ENCODE measurements at regions not wholly inside any gene's neighbourhood (a gene's known extent, or its start where the extent isn't known, plus 50 kb on each side); places are given as distances from the start of the nearest gene placed in this dataset.

DNA sequence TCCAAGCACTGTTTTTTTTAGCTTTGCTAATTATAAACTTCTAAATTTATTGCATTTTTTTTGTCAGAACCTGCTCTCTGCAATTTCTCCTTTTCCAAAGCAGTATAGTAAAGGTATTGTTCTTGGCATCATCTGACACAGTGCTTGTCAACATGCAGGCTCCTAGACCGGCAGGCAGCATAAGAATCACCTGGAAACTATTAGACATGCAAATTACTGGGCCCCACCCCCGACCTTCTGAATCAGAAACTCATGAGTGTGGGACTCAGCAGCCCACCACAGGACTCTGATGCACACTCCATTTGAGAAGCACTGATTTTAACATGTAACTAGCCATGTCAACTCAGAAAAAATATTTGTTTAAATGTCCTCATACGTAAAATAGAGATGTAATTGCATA is 551.1 kb upstream of the CELF4 start:
- TF ChIP-seq, protein P1, sequence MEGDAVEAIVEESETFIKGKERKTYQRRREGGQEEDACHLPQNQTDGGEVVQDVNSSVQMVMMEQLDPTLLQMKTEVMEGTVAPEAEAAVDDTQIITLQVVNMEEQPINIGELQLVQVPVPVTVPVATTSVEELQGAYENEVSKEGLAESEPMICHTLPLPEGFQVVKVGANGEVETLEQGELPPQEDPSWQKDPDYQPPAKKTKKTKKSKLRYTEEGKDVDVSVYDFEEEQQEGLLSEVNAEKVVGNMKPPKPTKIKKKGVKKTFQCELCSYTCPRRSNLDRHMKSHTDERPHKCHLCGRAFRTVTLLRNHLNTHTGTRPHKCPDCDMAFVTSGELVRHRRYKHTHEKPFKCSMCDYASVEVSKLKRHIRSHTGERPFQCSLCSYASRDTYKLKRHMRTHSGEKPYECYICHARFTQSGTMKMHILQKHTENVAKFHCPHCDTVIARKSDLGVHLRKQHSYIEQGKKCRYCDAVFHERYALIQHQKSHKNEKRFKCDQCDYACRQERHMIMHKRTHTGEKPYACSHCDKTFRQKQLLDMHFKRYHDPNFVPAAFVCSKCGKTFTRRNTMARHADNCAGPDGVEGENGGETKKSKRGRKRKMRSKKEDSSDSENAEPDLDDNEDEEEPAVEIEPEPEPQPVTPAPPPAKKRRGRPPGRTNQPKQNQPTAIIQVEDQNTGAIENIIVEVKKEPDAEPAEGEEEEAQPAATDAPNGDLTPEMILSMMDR (IDR thresholded peaks at IDR 0.05; ENCODE audit: low read depth, low read length, poor library complexity, severe bottlenecking) = no peak
- TF ChIP-seq EZH2phosphoT487 (IDR thresholded peaks at IDR 0.05; ENCODE audit: borderline replicate concordance, low read length) = no peak

All from DOHH2 (cell line).